ENCODE measurements at regions not wholly inside any gene's neighbourhood (a gene's known extent, or its start where the extent isn't known, plus 50 kb on each side); places are given as distances from the start of the nearest gene placed in this dataset.

GRCh38 chr18:45538444-45538843, 76.8 kb upstream of the SLC14A2 start:
- TF ChIP-seq EP300 (IDR thresholded peaks at IDR 0.05) = no peak
- no peak for TF ChIP-seq CTCF (IDR thresholded peaks at IDR 0.05)
- TF ChIP-seq POLR2A (IDR thresholded peaks at IDR 0.05) = no peak

All from ovary (tissue), 3 donors.